ENCODE measurements at regions not wholly inside any gene's neighbourhood (a gene's known extent, or its start where the extent isn't known, plus 50 kb on each side); places are given as distances from the start of the nearest gene placed in this dataset.

DNA sequence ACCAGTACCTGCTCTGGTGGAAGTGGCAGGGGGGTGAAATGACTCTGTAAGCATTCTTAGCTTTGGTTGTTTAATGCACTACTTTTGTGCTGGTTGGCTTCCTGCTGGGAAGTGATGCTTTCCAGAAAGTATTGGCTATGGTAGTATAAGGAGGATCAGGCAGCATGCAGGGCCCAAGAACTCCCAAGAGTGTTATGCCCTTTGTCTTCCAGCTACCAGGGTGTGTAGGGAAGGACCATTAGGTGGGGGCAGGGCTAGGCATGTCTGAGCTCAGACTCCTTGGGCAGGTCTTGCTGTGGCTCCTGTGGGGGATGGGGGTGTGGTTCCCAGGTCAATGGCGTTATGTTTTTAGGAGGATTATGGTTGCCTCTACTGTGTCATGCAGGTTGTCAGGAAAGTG lies 135.8 kb upstream of the TRPC7 start:
- Histone ChIP-seq H3K27me3 (replicated peaks; ENCODE audit: insufficient read depth) (no peaks in the 10 kb centered on the region), H3K36me3 (no peaks in the 10 kb centered on the region), H3K27ac (no peak overlapping the region), H3K4me3 (no peak overlapping the region), H3K9me3 (no peaks in the 10 kb centered on the region), H3K4me1 (replicated peaks) (no peaks in the 10 kb centered on the region)
- intact Hi-C loops (cut with DNase I): no loop called here
- no CpG with 5 or more reads among the region's 1 CpG for WGBS
- DNase-seq (ENCODE audit: low spot score): no peak
- TF ChIP-seq, protein P1, sequence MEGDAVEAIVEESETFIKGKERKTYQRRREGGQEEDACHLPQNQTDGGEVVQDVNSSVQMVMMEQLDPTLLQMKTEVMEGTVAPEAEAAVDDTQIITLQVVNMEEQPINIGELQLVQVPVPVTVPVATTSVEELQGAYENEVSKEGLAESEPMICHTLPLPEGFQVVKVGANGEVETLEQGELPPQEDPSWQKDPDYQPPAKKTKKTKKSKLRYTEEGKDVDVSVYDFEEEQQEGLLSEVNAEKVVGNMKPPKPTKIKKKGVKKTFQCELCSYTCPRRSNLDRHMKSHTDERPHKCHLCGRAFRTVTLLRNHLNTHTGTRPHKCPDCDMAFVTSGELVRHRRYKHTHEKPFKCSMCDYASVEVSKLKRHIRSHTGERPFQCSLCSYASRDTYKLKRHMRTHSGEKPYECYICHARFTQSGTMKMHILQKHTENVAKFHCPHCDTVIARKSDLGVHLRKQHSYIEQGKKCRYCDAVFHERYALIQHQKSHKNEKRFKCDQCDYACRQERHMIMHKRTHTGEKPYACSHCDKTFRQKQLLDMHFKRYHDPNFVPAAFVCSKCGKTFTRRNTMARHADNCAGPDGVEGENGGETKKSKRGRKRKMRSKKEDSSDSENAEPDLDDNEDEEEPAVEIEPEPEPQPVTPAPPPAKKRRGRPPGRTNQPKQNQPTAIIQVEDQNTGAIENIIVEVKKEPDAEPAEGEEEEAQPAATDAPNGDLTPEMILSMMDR (IDR thresholded peaks at IDR 0.05): no peak
- no peak for TF ChIP-seq POLR2A (IDR thresholded peaks at IDR 0.05)
- no peak for TF ChIP-seq POLR2AphosphoS5 (IDR thresholded peaks at IDR 0.05)

DNA sequence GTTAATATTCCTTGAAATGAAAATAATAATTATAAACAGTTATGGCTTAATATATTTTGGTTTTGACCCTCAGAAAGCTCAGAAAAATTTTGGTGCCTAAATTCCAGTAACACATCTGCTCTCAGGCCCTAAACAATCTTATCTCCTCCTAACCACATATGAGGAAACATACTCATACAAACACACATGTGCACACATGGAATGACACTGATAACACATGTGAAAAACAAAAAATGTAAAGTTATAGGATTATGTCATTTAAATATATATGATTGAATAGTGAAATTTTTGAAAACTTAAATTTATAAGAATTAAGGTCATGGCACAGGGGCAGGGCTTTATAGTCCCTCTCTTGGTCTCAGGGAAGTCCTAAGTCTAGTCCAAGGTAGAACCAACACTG lies 127.2 kb upstream of the TRPC7 start:
- no peak for DNase-seq (ENCODE audit: low spot score)
- Histone ChIP-seq H3K9me3 (no peaks in the 10 kb centered on the region), H3K27ac (no peak overlapping the region), H3K36me3 (no peaks in the 10 kb centered on the region), H3K4me3 (no peak overlapping the region), H3K27me3 (replicated peaks; ENCODE audit: insufficient read depth) (no peaks in the 10 kb centered on the region), H3K4me1 (replicated peaks) (no peaks in the 10 kb centered on the region)
- TF ChIP-seq POLR2AphosphoS5 (IDR thresholded peaks at IDR 0.05) (no peak), POLR2A (IDR thresholded peaks at IDR 0.05) (no peak)
- TF ChIP-seq, protein P1 (IDR thresholded peaks at IDR 0.05): no peak
- intact Hi-C loops (cut with DNase I): no loop called here

DNA sequence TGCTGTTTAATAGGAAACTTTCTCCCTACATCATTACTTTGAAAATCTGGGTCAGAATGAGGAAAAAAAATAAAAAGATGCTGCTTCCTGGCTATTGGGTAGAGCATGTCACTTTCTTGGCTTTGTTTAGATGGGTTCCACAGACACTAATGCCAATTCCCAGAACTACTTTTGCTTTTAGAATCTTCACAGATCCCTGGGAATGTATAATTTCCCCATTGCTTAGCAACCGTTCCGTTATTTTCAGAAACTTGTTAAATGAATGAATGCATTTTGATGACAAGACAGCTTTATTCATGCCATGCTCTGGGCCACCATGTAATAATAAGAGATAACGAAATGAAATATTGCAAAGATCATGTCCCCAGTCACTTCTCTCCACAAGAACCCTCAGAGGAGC lies 126.5 kb upstream of the TRPC7 start:
- no peak for TF ChIP-seq POLR2A (IDR thresholded peaks at IDR 0.05)
- TF ChIP-seq, protein P1 (IDR thresholded peaks at IDR 0.05): no peak
- no peak for TF ChIP-seq POLR2AphosphoS5 (IDR thresholded peaks at IDR 0.05)
- Histone ChIP-seq H3K36me3 (no peaks in the 10 kb centered on the region), H3K4me3 (no peak overlapping the region), H3K9me3 (no peaks in the 10 kb centered on the region), H3K4me1 (replicated peaks) (no peaks in the 10 kb centered on the region), H3K27me3 (replicated peaks; ENCODE audit: insufficient read depth) (no peaks in the 10 kb centered on the region), H3K27ac (no peak overlapping the region)
- WGBS: 66% methylated on average over 3 of the region's 3 CpGs
- intact Hi-C loops (cut with DNase I): no loop called here
- DNase-seq (ENCODE audit: low spot score): no peak

DNA sequence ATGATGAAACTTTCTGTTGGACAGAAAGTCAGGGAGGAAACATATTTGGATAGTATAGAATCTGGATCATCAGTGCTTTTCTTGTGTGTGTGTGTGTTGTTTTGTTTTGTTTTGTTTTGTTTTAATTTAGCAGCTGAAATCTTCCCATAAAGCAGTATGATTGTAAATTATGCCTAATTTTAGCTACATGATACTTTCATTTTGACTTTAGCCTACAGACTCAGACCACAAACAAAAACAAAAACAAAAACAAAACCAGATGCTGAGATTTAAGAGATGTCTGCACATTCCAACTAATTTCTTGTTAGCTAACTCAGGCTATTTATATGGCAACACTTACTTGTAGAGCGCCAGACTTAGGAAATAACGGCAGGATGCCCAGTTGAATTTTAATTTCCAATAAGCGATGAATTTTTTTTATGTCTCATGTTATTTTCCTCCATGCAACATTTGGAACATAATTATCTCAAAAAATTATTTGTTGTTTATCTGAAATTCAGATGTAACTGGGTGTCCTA lies 119.5 kb upstream of the TRPC7 start:
- Histone ChIP-seq H3K4me1 (replicated peaks) (no peaks in the 10 kb centered on the region), H3K27ac (no peak overlapping the region), H3K36me3 (no peaks in the 10 kb centered on the region), H3K4me3 (no peak overlapping the region), H3K9me3 (no peaks in the 10 kb centered on the region), H3K27me3 (replicated peaks; ENCODE audit: insufficient read depth) (no peaks in the 10 kb centered on the region)
- intact Hi-C loops (cut with DNase I): no loop called here
- DNase-seq (ENCODE audit: low spot score): no peak
- 94% methylated on average over 3 of the region's 3 CpGs for WGBS
- TF ChIP-seq POLR2AphosphoS5 (IDR thresholded peaks at IDR 0.05) (no peak), POLR2A (IDR thresholded peaks at IDR 0.05) (no peak)
- TF ChIP-seq, protein P1 (IDR thresholded peaks at IDR 0.05): no peak

GRCh38 chr5:136482206-136482605 lies 116.9 kb upstream of the TRPC7 start:
- Histone ChIP-seq H3K27me3 (replicated peaks; ENCODE audit: insufficient read depth) (no peaks in the 10 kb centered on the region), H3K4me1 (replicated peaks) (no peaks in the 10 kb centered on the region), H3K9me3 (no peaks in the 10 kb centered on the region), H3K27ac (no peak overlapping the region), H3K36me3 (no peaks in the 10 kb centered on the region), H3K4me3 (no peak overlapping the region)
- intact Hi-C loops (cut with DNase I): no loop called here
- TF ChIP-seq POLR2A (IDR thresholded peaks at IDR 0.05): no peak
- no peak for DNase-seq (ENCODE audit: low spot score)
- WGBS: 54% methylated on average over 2 of the region's 2 CpGs

All from prostate gland (tissue), 2 donors.